Ovary (tissue), 7 donors: ENCODE measurements at regions not wholly inside any gene's neighbourhood (a gene's known extent, or its start where the extent isn't known, plus 50 kb on each side); places are given as distances from the start of the nearest gene placed in this dataset.

Experiments used
- DNase-seq, 5 donors: peaks; one replicate each; pipeline ENCODE4 v3.0.0-alpha.2; 2019 to 2020
- H3K27ac ChIP-seq, 2 donors: fragments of 200-600 bp; one replicate each; pipeline versions ENCODE4 v1.5.1 to v1.8.0; 2019 to 2022
- H3K27me3 ChIP-seq: fragments of 200-600 bp; one replicate; pipeline ENCODE4 v1.8.0; 2022
- H3K36me3 ChIP-seq: fragments of 200-600 bp; sonication (generic); one replicate; pipeline ENCODE4 v1.5.1; 2019
- H3K4me1 ChIP-seq: one replicate; pipeline ENCODE4 v1.8.1; 2013; ENCODE audit warnings: mild to moderate bottlenecking, moderate library complexity; ENCODE audit not compliant: insufficient read depth
- H3K4me3 ChIP-seq: fragments of 200-600 bp; sonication (generic); one replicate; pipeline ENCODE4 v1.5.1; 2017
- H3K9me3 ChIP-seq, 2 donors: fragments of 200-600 bp in 1 of 2; sonication (generic) in 1 of 2; one replicate each; pipeline versions ENCODE4 v1.5.1 to v1.8.1; 2013 to 2019; ENCODE audit warnings: mild to moderate bottlenecking in 1 of 2, moderate library complexity in 1 of 2
- CTCF ChIP-seq, 3 donors: fragments of 450-650 bp in 2 of 3; fragments of 200-600 bp in 1 of 3; IDR thresholded peaks; one replicate each; pipeline versions ENCODE4 v1.5.1 to v1.8.0; 2016 to 2022; ENCODE audit warnings: antibody characterized with exemption in 3 of 3, mild to moderate bottlenecking in 1 of 3
- EP300 ChIP-seq: sonication (generic); formaldehyde crosslinking; IDR thresholded peaks from one replicate; pipeline ENCODE4 v1.6.1; 2017; ENCODE audit warnings: antibody characterized with exemption
- POLR2A ChIP-seq: fragments of 450-650 bp; IDR thresholded peaks from one replicate; pipeline ENCODE4 v1.6.1; 2017; ENCODE audit warnings: antibody characterized with exemption, mild to moderate bottlenecking, moderate library complexity
- WGBS, 3 donors: extraction: QIAGEN DNeasy Blood & Tissue Kit in 1 of 3; methylation state at CpG; one replicate each; pipeline versions ENCODE4 v1.1.5 to v1.1.7; 2013 to 2017; 5-methylcytosine and 5-hydroxymethylcytosine counted together
- intact Hi-C, 4 donors: fragments of 100-400 bp; cut with DNase I; formaldehyde crosslinking; loops; one replicate each; pipeline versions ENCODE4 v1.11.0 to v1.15.1; 2022 to 2023
- donor health status: DM: no; HTN: no; CAD: no; lungs with moderate emphysema.
- donor health status: DM: no; HTN: no; CAD: no.
- donor health status: Bipolar disorder and iron deficiency.
- donor health status: DM: no; HTN: no; CAD: no.
- donor health status: DM: yes; HTN: yes; CAD: no.

- intact Hi-C loops = no loop called here
- WGBS, 3 donors = 83 to 88% (median 85%) methylated on average over 4 of the region's 4 CpGs
- no peaks in the 10 kb centered on the region for H3K9me3 ChIP-seq
- H3K4me3 ChIP-seq = no peak overlapping the region
- no peaks in the 10 kb centered on the region for H3K4me1 ChIP-seq
- TF ChIP-seq CTCF (IDR thresholded peaks at IDR 0.05) (no peak), POLR2A (no peak), EP300 (no peak)
- no peak for DNase-seq
- H3K27me3 ChIP-seq = no peaks in the 10 kb centered on the region
- no peaks in the 10 kb centered on the region for H3K36me3 ChIP-seq
- H3K27ac ChIP-seq = no peak overlapping the region
Measured at GRCh38 chr1:238677567-238677966, 708.8 kb upstream of the CHRM3 start.

GRCh38 chr1:238675221-238675620 is 711.1 kb upstream of the CHRM3 start:
- Histone ChIP-seq H3K36me3 (no peaks in the 10 kb centered on the region), H3K4me1 (no peaks in the 10 kb centered on the region), H3K4me3 (no peak overlapping the region), H3K27me3 (no peaks in the 10 kb centered on the region), H3K9me3 (no peaks in the 10 kb centered on the region), H3K27ac (no peak overlapping the region)
- intact Hi-C loops = no loop called here
- TF ChIP-seq CTCF (IDR thresholded peaks at IDR 0.05) = no peak
- TF ChIP-seq EP300 = no peak
- no peak for TF ChIP-seq POLR2A
- 50 to 59% (median 53%) methylated on average over 1 of the region's 1 CpG for WGBS, 3 donors
- no peak for DNase-seq

GRCh38 chr1:238674316-238674715 is 712.1 kb upstream of the CHRM3 start:
- Histone ChIP-seq H3K27me3 (no peaks in the 10 kb centered on the region), H3K4me1 (no peaks in the 10 kb centered on the region), H3K4me3 (no peak overlapping the region), H3K27ac (no peak overlapping the region), H3K9me3 (no peaks in the 10 kb centered on the region), H3K36me3 (no peaks in the 10 kb centered on the region)
- intact Hi-C loops = no loop called here
- DNase-seq = no peak
- TF ChIP-seq EP300 (no peak), POLR2A (no peak), CTCF (IDR thresholded peaks at IDR 0.05) (no peak)
- WGBS, 3 donors = 78 to 92% (median 80%) methylated on average over 1 of the region's 1 CpG

GRCh38 chr1:238673561-238673960 is 712.8 kb upstream of the CHRM3 start:
- WGBS, 3 donors = 83 to 87% (median 83%) methylated on average over 3 of the region's 3 CpGs
- H3K36me3 ChIP-seq = no peaks in the 10 kb centered on the region
- H3K27ac ChIP-seq = no peak overlapping the region
- no peaks in the 10 kb centered on the region for H3K27me3 ChIP-seq
- TF ChIP-seq POLR2A (no peak), CTCF (IDR thresholded peaks at IDR 0.05) (no peak)
- DNase-seq = no peak
- H3K9me3 ChIP-seq = no peaks in the 10 kb centered on the region
- H3K4me1 ChIP-seq = no peaks in the 10 kb centered on the region
- intact Hi-C loops = no loop called here
- H3K4me3 ChIP-seq = no peak overlapping the region

- Histone ChIP-seq H3K27me3 (no peaks in the 10 kb centered on the region), H3K9me3 (no peaks in the 10 kb centered on the region), H3K4me1 (no peaks in the 10 kb centered on the region), H3K36me3 (no peaks in the 10 kb centered on the region), H3K4me3 (no peak overlapping the region), H3K27ac (no peak overlapping the region)
- no peak for TF ChIP-seq CTCF (IDR thresholded peaks at IDR 0.05)
- TF ChIP-seq POLR2A = no peak
- TF ChIP-seq EP300 = no peak
- WGBS, 3 donors = 83 to 85% (median 85%) methylated on average over 3 of the region's 3 CpGs
- no peak for DNase-seq
- intact Hi-C loops = no loop called here
Measured at GRCh38 chr1:238672806-238673205, 713.6 kb upstream of the CHRM3 start.
